SK-N-SH (cell line): ENCODE measurements at regions not wholly inside any gene's neighbourhood (a gene's known extent, or its start where the extent isn't known, plus 50 kb on each side); places are given as distances from the start of the nearest gene placed in this dataset.

ENCODE experiments used
- CTCF ChIA-PET: fragments of 300-600, 350-600 bp; formaldehyde crosslinking; extraction: SDS; loops from one replicate; lab custom pipeline; 2021; lab: Yijun Ruan, JAX
- POLR2A ChIA-PET: fragments of 350-600 bp; sonication (Branson Sonifier 250); formaldehyde crosslinking; extraction: SDS; loops from one replicate; lab custom pipeline; 2020; ENCODE audit warnings: antibody characterized with exemption, inconsistent platforms; lab: Yijun Ruan, JAX
- DNase-seq: peaks from one replicate; pipeline ENCODE4 v3.0.0; 2012
- H2AFZ ChIP-seq: fragments of 200-600 bp; sonication (generic); 2 replicates; pipeline ENCODE4 v1.8.1; 2016; ENCODE audit warnings: antibody characterized with exemption, mild to moderate bottlenecking, low read depth
- H3F3A ChIP-seq: fragments of 200-600 bp; sonication (generic); replicated peaks from 2 replicates; pipeline ENCODE3; 2016; ENCODE audit warnings: antibody characterized with exemption, mild to moderate bottlenecking; ENCODE audit not compliant: insufficient read depth
- H3K27ac ChIP-seq, 2 experiments: fragments of 200-500 bp in 1 of 2; fragments of 200-600 bp in 1 of 2; sonication (Bioruptor generic) in 1 of 2; sonication (generic), shearing (Covaris generic) in 1 of 2; 2 replicates each; pipeline versions ENCODE4 v1.5.1 to v1.6.1; 2014 to 2016; ENCODE audit warnings: low read depth in 2 of 2, inconsistent platforms in 1 of 2, low read length in 1 of 2, mild to moderate bottlenecking in 1 of 2, mixed read lengths in 1 of 2
- H3K27me3 ChIP-seq: fragments of 200-600 bp; sonication (generic), shearing (Covaris generic); 2 replicates; pipeline ENCODE4 v1.6.1; 2016; ENCODE audit warnings: mixed run types; ENCODE audit not compliant: insufficient read depth
- H3K36me3 ChIP-seq, 2 experiments: fragments of 200-500 bp in 1 of 2; fragments of 200-600 bp in 1 of 2; sonication (Bioruptor generic) in 1 of 2; sonication (generic) in 1 of 2; replicated peaks in 1 of 2; 2 replicates each; pipeline versions ENCODE3 to v1.5.1; 2014 to 2016; ENCODE audit warnings: low read length in 1 of 2, mild to moderate bottlenecking in 1 of 2; ENCODE audit not compliant: insufficient read depth in 2 of 2, control insufficient read depth in 1 of 2
- H3K4me1 ChIP-seq, 2 experiments: fragments of 200-500 bp in 1 of 2; fragments of 200-600 bp in 1 of 2; sonication (Bioruptor generic) in 1 of 2; sonication (generic), shearing (Covaris generic) in 1 of 2; 2 replicates each; pipeline versions ENCODE4 v1.5.1 to v1.6.1; 2014 to 2016; ENCODE audit warnings: low read depth in 1 of 2, low read length in 1 of 2, mixed run types in 1 of 2; ENCODE audit not compliant: insufficient read depth in 2 of 2, control insufficient read depth in 1 of 2
- H3K4me2 ChIP-seq: fragments of 200-600 bp; sonication (generic), shearing (Covaris generic); 2 replicates; pipeline ENCODE4 v1.6.1; 2017; ENCODE audit warnings: mixed run types
- H3K4me3 ChIP-seq, 2 experiments: fragments of 200-500 bp in 1 of 2; fragments of 200-600 bp in 1 of 2; sonication (Bioruptor generic) in 1 of 2; sonication (generic), shearing (Covaris generic) in 1 of 2; 2 replicates each; pipeline versions ENCODE4 v1.5.1 to v1.8.1; 2014 to 2016; ENCODE audit warnings: low read depth in 2 of 2, inconsistent platforms in 1 of 2, low read length in 1 of 2, mild to moderate bottlenecking in 1 of 2, mixed read lengths in 1 of 2, moderate library complexity in 1 of 2
- H3K79me2 ChIP-seq: fragments of 200-600 bp; sonication (generic); 2 replicates; pipeline ENCODE4 v1.8.1; 2017; ENCODE audit warnings: mild to moderate bottlenecking; ENCODE audit not compliant: insufficient read depth
- H3K9ac ChIP-seq: fragments of 200-600 bp; sonication (generic); 2 replicates; pipeline ENCODE4 v1.6.1; 2017; ENCODE audit warnings: mixed run types
- H3K9me2 ChIP-seq: fragments of 200-600 bp; sonication (generic); 2 replicates; pipeline ENCODE4 v1.6.1; 2017; ENCODE audit warnings: mixed run types
- H3K9me3 ChIP-seq: fragments of 200-600 bp; sonication (generic); 2 replicates; pipeline ENCODE4 v1.6.1; 2017; ENCODE audit warnings: mixed run types, mild to moderate bottlenecking, moderate library complexity
- H4K20me1 ChIP-seq: fragments of 200-600 bp; sonication (generic); 2 replicates; pipeline ENCODE4 v1.6.1; 2017; ENCODE audit warnings: mild to moderate bottlenecking, mixed run types; ENCODE audit not compliant: insufficient read depth
- FOXJ3 ChIP-seq: sonication (generic); formaldehyde crosslinking; IDR thresholded peaks from 2 replicates; pipeline ENCODE4 v1.5.1; 2020; ENCODE audit warnings: mild to moderate bottlenecking, missing genetic modification reagents
- GABPA ChIP-seq: IDR thresholded peaks from 2 replicates; pipeline ENCODE4 v1.4.0; 2012; ENCODE audit warnings: low read depth, mild to moderate bottlenecking
- GATA2 ChIP-seq: sonication (generic); formaldehyde crosslinking; IDR thresholded peaks from 2 replicates; pipeline ENCODE4 v1.5.0; 2020; ENCODE audit warnings: mild to moderate bottlenecking, missing genetic modification reagents
- IRF3 ChIP-seq: fragments of 150-350 bp; IDR thresholded peaks from 2 replicates; pipeline ENCODE4 v1.6.1; 2016; ENCODE audit warnings: mild to moderate bottlenecking, low read depth, low read length
- JUND ChIP-seq: IDR thresholded peaks from 2 replicates; pipeline ENCODE4 v1.4.0; 2012
- MAX ChIP-seq: IDR thresholded peaks from 2 replicates; pipeline ENCODE4 v1.4.0; 2012; ENCODE audit warnings: low read depth
- NFIC ChIP-seq: IDR thresholded peaks from 2 replicates; pipeline ENCODE4 v1.4.0; 2012; ENCODE audit warnings: borderline replicate concordance
- POLR2AphosphoS5 ChIP-seq: IDR thresholded peaks from 2 replicates; pipeline ENCODE4 v1.6.1; 2012; ENCODE audit warnings: low read depth, low read length
- RAD21 ChIP-seq: IDR thresholded peaks from 2 replicates; pipeline ENCODE4 v1.6.1; 2012; ENCODE audit warnings: mild to moderate bottlenecking, low read length
- SMC3 ChIP-seq: IDR thresholded peaks from 2 replicates; pipeline ENCODE4 v1.6.1; 2012; ENCODE audit warnings: low read depth, low read length, improper control_type of control experiment
- USF2 ChIP-seq: fragments of 150-350 bp; IDR thresholded peaks from 2 replicates; pipeline ENCODE4 v1.6.1; 2017; ENCODE audit warnings: antibody characterized with exemption, low read length, low read depth, borderline replicate concordance
- WGBS: methylation state at CpG from one replicate; pipeline ENCODE4 v1.1.6; 2017; ENCODE audit warnings: low lambda C conversion rate; 5-methylcytosine and 5-hydroxymethylcytosine counted together
- TF ChIP-seq, protein P1 (sequence below): fragments of 200-600 bp; sonication (generic); IDR thresholded peaks from 2 replicates; pipeline ENCODE4 v1.6.1; 2017; ENCODE audit warnings: antibody characterized with exemption, mild to moderate bottlenecking, moderate library complexity

GRCh38 chr20:39913274-39913673 is 775.8 kb downstream of the MAFB start:
- no peaks in the 10 kb centered on the region for H3K36me3 ChIP-seq
- no peak for DNase-seq
- H3K4me2 ChIP-seq, result no peak overlapping the region
- H3K9me2 ChIP-seq, result no peaks in the 10 kb centered on the region
- ChIA-PET CTCF (no interaction called here), POLR2A (no interaction called here)
- 14% methylated on average over 2 of the region's 3 CpGs for WGBS
- no peak overlapping the region for H3K27ac ChIP-seq
- no peak overlapping the region for H3K4me3 ChIP-seq
- no peak overlapping the region for H2AFZ ChIP-seq
- H3K9me3 ChIP-seq, result no peaks in the 10 kb centered on the region
- H3K4me1 ChIP-seq, result no peaks in the 10 kb centered on the region
- TF ChIP-seq, protein P1, sequence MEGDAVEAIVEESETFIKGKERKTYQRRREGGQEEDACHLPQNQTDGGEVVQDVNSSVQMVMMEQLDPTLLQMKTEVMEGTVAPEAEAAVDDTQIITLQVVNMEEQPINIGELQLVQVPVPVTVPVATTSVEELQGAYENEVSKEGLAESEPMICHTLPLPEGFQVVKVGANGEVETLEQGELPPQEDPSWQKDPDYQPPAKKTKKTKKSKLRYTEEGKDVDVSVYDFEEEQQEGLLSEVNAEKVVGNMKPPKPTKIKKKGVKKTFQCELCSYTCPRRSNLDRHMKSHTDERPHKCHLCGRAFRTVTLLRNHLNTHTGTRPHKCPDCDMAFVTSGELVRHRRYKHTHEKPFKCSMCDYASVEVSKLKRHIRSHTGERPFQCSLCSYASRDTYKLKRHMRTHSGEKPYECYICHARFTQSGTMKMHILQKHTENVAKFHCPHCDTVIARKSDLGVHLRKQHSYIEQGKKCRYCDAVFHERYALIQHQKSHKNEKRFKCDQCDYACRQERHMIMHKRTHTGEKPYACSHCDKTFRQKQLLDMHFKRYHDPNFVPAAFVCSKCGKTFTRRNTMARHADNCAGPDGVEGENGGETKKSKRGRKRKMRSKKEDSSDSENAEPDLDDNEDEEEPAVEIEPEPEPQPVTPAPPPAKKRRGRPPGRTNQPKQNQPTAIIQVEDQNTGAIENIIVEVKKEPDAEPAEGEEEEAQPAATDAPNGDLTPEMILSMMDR, result no peak
- H3F3A ChIP-seq, result no peaks in the 10 kb centered on the region
- H3K79me2 ChIP-seq, result no peaks in the 10 kb centered on the region
- no peaks in the 10 kb centered on the region for H4K20me1 ChIP-seq
- H3K9ac ChIP-seq, result no peak overlapping the region
- no peaks in the 10 kb centered on the region for H3K27me3 ChIP-seq

DNA sequence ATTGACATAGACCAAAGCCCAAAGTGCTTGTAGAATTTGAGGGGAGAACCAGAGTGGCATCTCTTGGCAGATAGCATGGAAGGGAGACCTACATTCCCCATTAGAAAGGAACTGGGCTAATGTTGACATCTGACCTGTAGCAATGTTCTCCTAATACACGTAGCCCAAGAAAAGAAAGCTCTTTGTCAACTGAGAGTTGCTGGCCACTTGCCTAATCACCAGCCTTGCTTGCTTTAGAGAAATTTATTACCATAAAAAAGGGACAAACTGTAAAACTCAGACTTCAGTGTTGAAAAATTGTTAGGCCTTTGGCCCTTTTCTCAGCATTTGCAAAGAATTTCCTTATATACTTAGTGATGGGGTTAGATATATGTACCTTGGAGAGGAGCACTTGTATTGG is 777.5 kb downstream of the MAFB start:
- no peak overlapping the region for H2AFZ ChIP-seq
- WGBS, result 17% methylated on average over 1 of the region's 1 CpG
- no peak overlapping the region for H3K9ac ChIP-seq
- DNase-seq, result no peak
- no peak overlapping the region for H3K27ac ChIP-seq
- H3K9me3 ChIP-seq, result no peaks in the 10 kb centered on the region
- ChIA-PET POLR2A (no interaction called here), CTCF (interaction anchor here (1.6 to 1.8 kb wide), 2 partner anchors 16 to 17 kb away, joined by 4 read pairs; no protein-coding TSS in a partner anchor)
- H3K4me1 ChIP-seq, result no peaks in the 10 kb centered on the region
- H4K20me1 ChIP-seq, result no peaks in the 10 kb centered on the region
- no peaks in the 10 kb centered on the region for H3K79me2 ChIP-seq
- H3K4me2 ChIP-seq, result no peak overlapping the region
- no peaks in the 10 kb centered on the region for H3K9me2 ChIP-seq
- no peaks in the 10 kb centered on the region for H3K36me3 ChIP-seq
- H3F3A ChIP-seq, result no peaks in the 10 kb centered on the region
- H3K4me3 ChIP-seq, result no peak overlapping the region
- no peak for TF ChIP-seq GATA2 (CRISPR knock-in tag)
- no peak for TF ChIP-seq FOXJ3 (CRISPR knock-in tag)
- TF ChIP-seq IRF3, result no peak
- TF ChIP-seq JUND, result no peak
- TF ChIP-seq GABPA, result no peak
- TF ChIP-seq NFIC, result no peak
- TF ChIP-seq USF2, result no peak
- no peak for TF ChIP-seq SMC3
- TF ChIP-seq RAD21, result no peak
- TF ChIP-seq POLR2AphosphoS5, result no peak
- no peak for TF ChIP-seq MAX
- no peaks in the 10 kb centered on the region for H3K27me3 ChIP-seq
